IMR-90 (cell line): ENCODE measurements at regions not wholly inside any gene's neighbourhood (a gene's known extent, or its start where the extent isn't known, plus 50 kb on each side); places are given as distances from the start of the nearest gene placed in this dataset.

Source experiments
- ATAC-seq: fragments of 200-7000 bp; cut with Tn5 transposase; 2 replicates; pipeline ENCODE4 v1.9.1; 2020; ENCODE audit warnings: low read depth, mild to moderate bottlenecking, moderate library complexity
- BruUV-seq: library from RNA; stranded (reverse); fragments of 400-500 nt; replicated peaks from 2 replicates; lab custom pipeline; 2021; lab: Mats Ljungman, UMichigan
- CTCF ChIA-PET: fragments of 300-600 bp; formaldehyde crosslinking; extraction: SDS; loops from one replicate; lab custom pipeline; 2021; ENCODE audit warnings: antibody characterized with exemption; lab: Yijun Ruan, JAX
- POLR2A ChIA-PET: fragments of 300-600 bp; sonication (Branson Sonifier 250); formaldehyde crosslinking; loops from one replicate; lab custom pipeline; 2022; ENCODE audit warnings: antibody characterized with exemption; ENCODE audit not compliant: unreplicated experiment; lab: Charles Lee
- DNase-seq: peaks from one replicate; pipeline ENCODE4 v3.0.0; 2013
- H2AFZ ChIP-seq: replicated peaks from 2 replicates; pipeline ENCODE3; 2013; ENCODE audit warnings: low read length, mild to moderate bottlenecking; ENCODE audit not compliant: poor library complexity
- H2AK5ac ChIP-seq: 2 replicates; pipeline ENCODE4 v1.6.1; 2013; ENCODE audit warnings: low read depth, low read length, inconsistent platforms
- H2AK9ac ChIP-seq: replicated peaks from 2 replicates; pipeline ENCODE3; 2013; ENCODE audit warnings: mild to moderate bottlenecking, low read depth, low read length, moderate library complexity; ENCODE audit not compliant: poor library complexity
- H2BK120ac ChIP-seq: 2 replicates; pipeline ENCODE4 v1.6.1; 2013; ENCODE audit warnings: low read depth, low read length, inconsistent platforms
- H2BK15ac ChIP-seq: 3 replicates; pipeline ENCODE4 v1.6.1; 2013; ENCODE audit warnings: low read depth, low read length, inconsistent platforms
- H2BK20ac ChIP-seq: 2 replicates; pipeline ENCODE4 v1.6.1; 2013; ENCODE audit warnings: low read depth, mild to moderate bottlenecking, inconsistent platforms, low read length, moderate library complexity
- H2BK5ac ChIP-seq: 2 replicates; pipeline ENCODE4 v1.6.1; 2013; ENCODE audit warnings: mild to moderate bottlenecking, low read depth, low read length, inconsistent platforms; ENCODE audit not compliant: poor library complexity, severe bottlenecking
- H3K14ac ChIP-seq: replicated peaks from 2 replicates; pipeline ENCODE4 v1.6.1; 2013; ENCODE audit warnings: low read depth, low read length, inconsistent platforms
- H3K18ac ChIP-seq: 2 replicates; pipeline ENCODE4 v1.6.1; 2013; ENCODE audit warnings: low read depth, low read length, control low read depth
- H3K23ac ChIP-seq: 2 replicates; pipeline ENCODE4 v1.6.1; 2013; ENCODE audit warnings: low read depth, low read length, inconsistent platforms
- H3K27ac ChIP-seq: 2 replicates; pipeline ENCODE4 v1.5.1; 2013; ENCODE audit warnings: mild to moderate bottlenecking, control low read depth, low read length; ENCODE audit not compliant: insufficient read depth
- H3K27me3 ChIP-seq: 2 replicates; pipeline ENCODE4 v1.6.1; 2013; ENCODE audit warnings: low read length; ENCODE audit not compliant: control insufficient read depth, insufficient read depth
- H3K36me3 ChIP-seq: 2 replicates; pipeline ENCODE4 v1.6.1; 2013; ENCODE audit warnings: low read length, mixed read lengths; ENCODE audit not compliant: control insufficient read depth, insufficient read depth
- H3K4ac ChIP-seq: 2 replicates; pipeline ENCODE4 v1.6.1; 2013; ENCODE audit warnings: low read depth, low read length, inconsistent platforms
- H3K4me1 ChIP-seq: 2 replicates; pipeline ENCODE4 v1.6.1; 2013; ENCODE audit warnings: low read length, mixed read lengths; ENCODE audit not compliant: control insufficient read depth, insufficient read depth
- H3K4me2 ChIP-seq: 2 replicates; pipeline ENCODE4 v1.6.1; 2013; ENCODE audit warnings: low read depth, mild to moderate bottlenecking, control low read depth, low read length, moderate library complexity
- H3K4me3 ChIP-seq: 2 replicates; pipeline ENCODE4 v1.5.1; 2013; ENCODE audit warnings: low read depth, mild to moderate bottlenecking, control low read depth, low read length, moderate library complexity; ENCODE audit not compliant: insufficient read depth
- H3K56ac ChIP-seq: 2 replicates; pipeline ENCODE4 v1.6.1; 2013; ENCODE audit warnings: low read length, inconsistent platforms; ENCODE audit not compliant: insufficient read depth; ENCODE audit errors: extremely low read depth
- H3K79me1 ChIP-seq, 2 experiments: 2 replicates each; pipeline ENCODE4 v1.6.1; 2013; ENCODE audit warnings: low read length in 2 of 2, inconsistent platforms in 1 of 2, low read depth in 1 of 2
- H3K9ac ChIP-seq: 2 replicates; pipeline ENCODE4 v1.6.1; 2013; ENCODE audit warnings: low read depth, low read length, control low read depth
- H3K9me1 ChIP-seq: 2 replicates; pipeline ENCODE4 v1.6.1; 2013; ENCODE audit warnings: low read length, inconsistent platforms; ENCODE audit not compliant: insufficient read depth
- H3K9me3 ChIP-seq: 2 replicates; pipeline ENCODE4 v1.6.1; 2013; ENCODE audit warnings: low read length; ENCODE audit not compliant: control insufficient read depth, insufficient read depth
- H4K20me1 ChIP-seq: 2 replicates; pipeline ENCODE4 v1.6.1; 2013; ENCODE audit warnings: low read length, inconsistent platforms; ENCODE audit not compliant: insufficient read depth
- H4K5ac ChIP-seq: 2 replicates; pipeline ENCODE4 v1.6.1; 2013; ENCODE audit warnings: mild to moderate bottlenecking, low read depth, low read length, control low read depth
- H4K8ac ChIP-seq, 2 experiments: 2 replicates each; pipeline ENCODE4 v1.6.1; 2013; ENCODE audit warnings: low read depth in 2 of 2, low read length in 2 of 2, control low read depth in 1 of 2, inconsistent platforms in 1 of 2
- H4K91ac ChIP-seq: 2 replicates; pipeline ENCODE4 v1.6.1; 2013; ENCODE audit warnings: low read depth, low read length, inconsistent platforms; ENCODE audit not compliant: insufficient read depth
- CEBPB ChIP-seq: IDR thresholded peaks from 2 replicates; pipeline ENCODE4 v1.6.1; 2012; ENCODE audit warnings: low read depth, low read length, improper control_type of control experiment
- CHD1 ChIP-seq: IDR thresholded peaks from 2 replicates; pipeline ENCODE4 v1.6.1; 2012; ENCODE audit warnings: low read depth, low read length, improper control_type of control experiment
- CTCF ChIP-seq: conservative IDR thresholded peaks from 2 replicates; pipeline ENCODE4 v1.5.1; 2012; ENCODE audit warnings: mild to moderate bottlenecking, low read depth, low read length, improper control_type of control experiment
- ELK1 ChIP-seq: fragments of 150-350 bp; IDR thresholded peaks from 2 replicates; pipeline ENCODE4 v1.6.1; 2016; ENCODE audit warnings: low read depth, mild to moderate bottlenecking, low read length, moderate library complexity, borderline replicate concordance
- FOS ChIP-seq: fragments of 150-350 bp; IDR thresholded peaks from 2 replicates; pipeline ENCODE4 v1.6.1; 2016; ENCODE audit warnings: low read depth, low read length
- MAFK ChIP-seq: IDR thresholded peaks from 2 replicates; pipeline ENCODE4 v1.6.1; 2012; ENCODE audit warnings: low read depth, low read length, improper control_type of control experiment
- MAZ ChIP-seq: IDR thresholded peaks from 2 replicates; pipeline ENCODE4 v1.6.1; 2012; ENCODE audit warnings: low read depth, mild to moderate bottlenecking, low read length, improper control_type of control experiment, moderate library complexity, borderline replicate concordance
- MXI1 ChIP-seq: IDR thresholded peaks from 2 replicates; pipeline ENCODE4 v1.6.1; 2012; ENCODE audit warnings: low read depth, mild to moderate bottlenecking, low read length, moderate library complexity, borderline replicate concordance
- NFE2L2 ChIP-seq: fragments of 150-350 bp; IDR thresholded peaks from 2 replicates; pipeline ENCODE4 v1.6.1; 2016; ENCODE audit warnings: low read depth, mild to moderate bottlenecking, low read length
- POLR2A ChIP-seq: IDR thresholded peaks from 2 replicates; pipeline ENCODE4 v1.6.1; 2012; ENCODE audit warnings: mild to moderate bottlenecking, low read depth, low read length
- RAD21 ChIP-seq: IDR thresholded peaks from 2 replicates; pipeline ENCODE4 v1.6.1; 2012; ENCODE audit warnings: low read length, improper control_type of control experiment
- RCOR1 ChIP-seq: IDR thresholded peaks from 2 replicates; pipeline ENCODE4 v1.6.1; 2012; ENCODE audit warnings: mild to moderate bottlenecking, low read length, improper control_type of control experiment; ENCODE audit not compliant: insufficient replicate concordance
- RFX5 ChIP-seq: IDR thresholded peaks from 2 replicates; pipeline ENCODE4 v1.8.0; 2012; ENCODE audit warnings: low read depth, mild to moderate bottlenecking, low read length, moderate library complexity
- SMC3 ChIP-seq: fragments of 150-350 bp; IDR thresholded peaks from 2 replicates; pipeline ENCODE4 v1.6.1; 2016; ENCODE audit warnings: low read depth, mild to moderate bottlenecking, antibody characterized with exemption, low read length, moderate library complexity
- WGBS, 2 experiments: methylation state at CpG; one replicate each; pipeline versions ENCODE4 v1.1.5 to v1.1.7; 2013; ENCODE audit warnings: missing lambda C conversion rate in 2 of 2; ENCODE audit not compliant: insufficient read length in 1 of 2; ENCODE audit errors: extremely low coverage in 2 of 2; 5-methylcytosine and 5-hydroxymethylcytosine counted together
- dilution Hi-C: fragments of 300-500 bp; cut with HindIII; formaldehyde crosslinking; loops from one replicate; pipeline ENCODE4 v1.14.3; 2018; ENCODE audit warnings: low sequenced_read_pairs; ENCODE audit not compliant: unreplicated experiment
- in situ Hi-C: fragments of 300-500 bp; cut with MboI; formaldehyde crosslinking; loops from 3 replicates; pipeline ENCODE4 v1.14.3; 2019; ENCODE audit warnings: low sequenced_read_pairs, inconsistent platforms, mixed read lengths
- intact Hi-C: fragments of 100-400 bp; cut with micrococcal nuclease; formaldehyde crosslinking; loops from 2 replicates; pipeline ENCODE4 v1.10.0; 2022

- dilution Hi-C loops = no loop called here
- no peaks in the 10 kb centered on the region for H3K79me1 ChIP-seq
- no peak overlapping the region for H3K14ac ChIP-seq
- H3K18ac ChIP-seq = no peak overlapping the region
- no peaks in the 10 kb centered on the region for H3K27me3 ChIP-seq
- in situ Hi-C loops = no loop called here
- H2BK120ac ChIP-seq = no peak overlapping the region
- BruUV-seq = no TSS peak
- no CpG with 5 or more reads among the region's 2 CpGs for WGBS, 2 experiments
- no peaks in the 10 kb centered on the region for H4K20me1 ChIP-seq
- no peaks in the 10 kb centered on the region for H3K36me3 ChIP-seq
- no peak overlapping the region for H3K27ac ChIP-seq
- no peak overlapping the region for H2AFZ ChIP-seq
- no peak overlapping the region for H2AK5ac ChIP-seq
- TF ChIP-seq POLR2A (no peak), CHD1 (no peak), ELK1 (no peak), FOS (no peak), RFX5 (no peak), CEBPB (no peak), CTCF (no peak), SMC3 (no peak), MAFK (no peak), MXI1 (no peak), RAD21 (no peak), RCOR1 (no peak), NFE2L2 (no peak), MAZ (no peak)
- H3K9me1 ChIP-seq = no peaks in the 10 kb centered on the region
- CTCF ChIA-PET = no interaction called here
- H3K9me3 ChIP-seq = no peaks in the 10 kb centered on the region
- no peak overlapping the region for H4K5ac ChIP-seq
- no peak overlapping the region for H3K4me2 ChIP-seq
- no peak overlapping the region for H3K4ac ChIP-seq
- H3K23ac ChIP-seq = no peak overlapping the region
- ATAC-seq (no peak), DNase-seq (no peak)
- no peak overlapping the region for H4K8ac ChIP-seq
- intact Hi-C loops = loop anchor here (2.0 kb wide), 1 partner anchor 42 kb away; no protein-coding TSS in a partner anchor
- H2AK9ac ChIP-seq = no peak overlapping the region
- H3K56ac ChIP-seq = no peak overlapping the region
- no peak overlapping the region for H3K9ac ChIP-seq
- H2BK15ac ChIP-seq = no peak overlapping the region
- no peaks in the 10 kb centered on the region for H3K4me1 ChIP-seq
- no peak overlapping the region for H2BK5ac ChIP-seq
- no peak overlapping the region for H2BK20ac ChIP-seq
- no peak overlapping the region for H4K91ac ChIP-seq
- H3K4me3 ChIP-seq = no peak overlapping the region
- POLR2A ChIA-PET = interaction anchor here (0.7 kb wide), 1 partner anchor 22 kb away, joined by 3 read pairs; no protein-coding TSS in a partner anchor
Observed at GRCh38 chr7:124679146-124679545, 86.4 kb downstream of the GPR37 start.
